Breast epithelium (tissue), 4 donors: ENCODE measurements at regions not wholly inside any gene's neighbourhood (a gene's known extent, or its start where the extent isn't known, plus 50 kb on each side); places are given as distances from the start of the nearest gene placed in this dataset.

Source experiments
- DNase-seq, 2 donors: peaks; one replicate each; pipeline ENCODE4 v3.0.0-alpha.2; 2019; ENCODE audit warnings: low spot score in 2 of 2
- H3K27ac ChIP-seq, 2 donors: fragments of 200-600 bp; sonication (generic) in 1 of 2; one replicate each; pipeline ENCODE4 v1.5.1; 2016 to 2019; ENCODE audit warnings: mild to moderate bottlenecking in 1 of 2
- H3K27me3 ChIP-seq, 2 donors: fragments of 200-600 bp; sonication (generic) in 1 of 2; one replicate each; pipeline versions ENCODE4 v1.5.1 to v1.6.0; 2017 to 2019; ENCODE audit warnings: control low read depth in 1 of 2, mild to moderate bottlenecking in 1 of 2
- H3K36me3 ChIP-seq: fragments of 200-600 bp; one replicate; pipeline ENCODE4 v1.5.1; 2019
- H3K4me1 ChIP-seq, 2 donors: fragments of 200-600 bp; sonication (generic); one replicate each; pipeline ENCODE4 v1.5.1; 2016 to 2019; ENCODE audit warnings: control low read depth in 1 of 2
- H3K4me3 ChIP-seq, 3 donors: fragments of 200-600 bp; sonication (generic); 1 replicate in 2 of 3; 2 replicates in 1 of 3; pipeline ENCODE4 v1.5.1; 2016 to 2019; ENCODE audit warnings: mild to moderate bottlenecking in 3 of 3, moderate library complexity in 2 of 3
- H3K9me3 ChIP-seq, 2 donors: fragments of 200-600 bp; sonication (generic) in 1 of 2; one replicate each; pipeline ENCODE4 v1.5.1; 2016 to 2019; ENCODE audit warnings: control low read depth in 1 of 2
- POLR2A ChIP-seq: fragments of 450-650 bp; IDR thresholded peaks from one replicate; pipeline ENCODE4 v1.6.1; 2016; ENCODE audit warnings: antibody characterized with exemption, mild to moderate bottlenecking, moderate library complexity
- POLR2AphosphoS5 ChIP-seq, 3 donors: sonication (generic); formaldehyde crosslinking; IDR thresholded peaks; one replicate each; pipeline ENCODE4 v1.6.1; 2017; ENCODE audit warnings: antibody characterized with exemption in 3 of 3
- intact Hi-C: fragments of 100-400 bp; cut with DNase I; formaldehyde crosslinking; loops from one replicate; pipeline ENCODE4 v1.15.1; 2023; ENCODE audit warnings: low total_unique reads
- TF ChIP-seq, protein P1 (sequence below), 3 donors: fragments of 450-650 bp; IDR thresholded peaks; one replicate each; pipeline ENCODE4 v1.5.1; 2016 to 2017; ENCODE audit warnings: antibody characterized with exemption in 3 of 3, mild to moderate bottlenecking in 3 of 3, moderate library complexity in 3 of 3

DNA sequence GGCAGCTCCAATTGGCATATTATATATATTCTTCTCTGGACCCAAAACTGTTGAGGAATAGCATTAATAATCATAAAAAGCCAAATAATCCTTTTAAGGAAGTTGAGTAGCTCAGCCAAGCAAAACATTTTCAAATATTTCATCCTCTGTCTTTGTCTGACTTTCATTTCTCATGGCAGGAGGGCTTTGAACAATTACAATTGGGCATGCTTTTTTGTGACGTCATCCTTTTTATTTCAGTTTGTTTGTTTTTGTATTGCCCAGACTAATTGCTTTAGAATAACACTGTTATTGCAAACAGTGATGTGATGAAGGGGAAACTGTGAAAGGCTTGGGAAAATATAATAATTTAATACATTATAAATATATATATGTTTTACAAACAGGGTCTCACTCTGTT, 65.2 kb upstream of the MAP1B start:
- no peak overlapping the region for H3K27ac ChIP-seq
- TF ChIP-seq, protein P1, sequence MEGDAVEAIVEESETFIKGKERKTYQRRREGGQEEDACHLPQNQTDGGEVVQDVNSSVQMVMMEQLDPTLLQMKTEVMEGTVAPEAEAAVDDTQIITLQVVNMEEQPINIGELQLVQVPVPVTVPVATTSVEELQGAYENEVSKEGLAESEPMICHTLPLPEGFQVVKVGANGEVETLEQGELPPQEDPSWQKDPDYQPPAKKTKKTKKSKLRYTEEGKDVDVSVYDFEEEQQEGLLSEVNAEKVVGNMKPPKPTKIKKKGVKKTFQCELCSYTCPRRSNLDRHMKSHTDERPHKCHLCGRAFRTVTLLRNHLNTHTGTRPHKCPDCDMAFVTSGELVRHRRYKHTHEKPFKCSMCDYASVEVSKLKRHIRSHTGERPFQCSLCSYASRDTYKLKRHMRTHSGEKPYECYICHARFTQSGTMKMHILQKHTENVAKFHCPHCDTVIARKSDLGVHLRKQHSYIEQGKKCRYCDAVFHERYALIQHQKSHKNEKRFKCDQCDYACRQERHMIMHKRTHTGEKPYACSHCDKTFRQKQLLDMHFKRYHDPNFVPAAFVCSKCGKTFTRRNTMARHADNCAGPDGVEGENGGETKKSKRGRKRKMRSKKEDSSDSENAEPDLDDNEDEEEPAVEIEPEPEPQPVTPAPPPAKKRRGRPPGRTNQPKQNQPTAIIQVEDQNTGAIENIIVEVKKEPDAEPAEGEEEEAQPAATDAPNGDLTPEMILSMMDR (IDR thresholded peaks at IDR 0.05) = no peak
- TF ChIP-seq POLR2A (no peak), POLR2AphosphoS5 (IDR thresholded peaks at IDR 0.05) (no peak)
- H3K4me1 ChIP-seq = no peaks in the 10 kb centered on the region
- intact Hi-C loops = no loop called here
- no peak overlapping the region for H3K4me3 ChIP-seq
- DNase-seq = no peak
- H3K9me3 ChIP-seq = peaks cover 0 to 3% of the 10 kb centered on the region in 2 donors
- H3K27me3 ChIP-seq = no peaks in the 10 kb centered on the region
- H3K36me3 ChIP-seq = no peaks in the 10 kb centered on the region

DNA sequence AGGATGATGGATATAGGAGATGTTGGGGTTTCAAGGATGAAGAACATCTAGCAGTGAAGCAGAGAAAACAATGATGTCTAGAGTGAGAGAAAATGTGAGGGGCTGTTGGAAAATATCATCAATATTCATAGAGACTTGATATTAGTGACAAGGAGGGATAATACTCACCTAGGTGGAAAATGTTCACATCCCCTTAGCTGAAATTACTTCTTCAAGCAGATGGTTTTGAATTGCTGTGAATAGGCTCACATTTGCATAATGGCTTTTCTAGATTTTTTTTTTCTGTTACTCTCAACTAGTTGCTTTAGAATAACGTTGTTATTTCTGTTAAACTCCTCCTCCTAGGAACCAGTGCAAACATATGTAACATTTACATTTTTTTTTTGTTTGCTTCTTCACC, 61.6 kb upstream of the MAP1B start:
- Histone ChIP-seq H3K4me3 (no peak overlapping the region), H3K27me3 (no peaks in the 10 kb centered on the region), H3K9me3 (peaks cover 0 to 3% of the 10 kb centered on the region in 2 donors), H3K36me3 (no peaks in the 10 kb centered on the region), H3K4me1 (no peaks in the 10 kb centered on the region), H3K27ac (no peak overlapping the region)
- TF ChIP-seq, protein P1 (IDR thresholded peaks at IDR 0.05) = no peak
- TF ChIP-seq POLR2A (no peak), POLR2AphosphoS5 (IDR thresholded peaks at IDR 0.05) (no peak)
- intact Hi-C loops = no loop called here
- no peak for DNase-seq

DNA sequence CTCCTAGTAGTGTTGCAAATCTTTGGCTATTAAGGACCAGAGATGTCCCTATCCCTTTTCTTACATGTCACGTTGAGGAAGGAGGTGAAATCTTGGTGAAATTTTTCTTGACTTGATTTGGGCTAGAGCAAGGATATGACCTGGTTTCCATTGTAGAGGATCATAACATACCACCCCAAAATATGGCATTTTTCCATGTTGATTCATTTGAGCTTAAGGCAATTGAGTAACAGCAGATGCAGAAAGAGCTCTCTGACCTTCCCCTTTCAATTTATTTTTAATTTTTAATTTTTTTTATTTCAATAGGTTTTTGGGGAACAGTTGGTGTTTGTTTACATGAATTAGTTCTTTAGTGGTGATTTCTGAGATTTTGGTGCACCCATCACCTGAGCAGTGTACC, 61.2 kb upstream of the MAP1B start:
- no peak overlapping the region for H3K27ac ChIP-seq
- DNase-seq = no peak
- peaks cover 0 to 3% of the 10 kb centered on the region in 2 donors for H3K9me3 ChIP-seq
- no peaks in the 10 kb centered on the region for H3K4me1 ChIP-seq
- H3K27me3 ChIP-seq = no peaks in the 10 kb centered on the region
- no peaks in the 10 kb centered on the region for H3K36me3 ChIP-seq
- intact Hi-C loops = no loop called here
- TF ChIP-seq POLR2AphosphoS5 (IDR thresholded peaks at IDR 0.05) (no peak), POLR2A (no peak)
- TF ChIP-seq, protein P1 (IDR thresholded peaks at IDR 0.05) = no peak
- H3K4me3 ChIP-seq = no peak overlapping the region

DNA sequence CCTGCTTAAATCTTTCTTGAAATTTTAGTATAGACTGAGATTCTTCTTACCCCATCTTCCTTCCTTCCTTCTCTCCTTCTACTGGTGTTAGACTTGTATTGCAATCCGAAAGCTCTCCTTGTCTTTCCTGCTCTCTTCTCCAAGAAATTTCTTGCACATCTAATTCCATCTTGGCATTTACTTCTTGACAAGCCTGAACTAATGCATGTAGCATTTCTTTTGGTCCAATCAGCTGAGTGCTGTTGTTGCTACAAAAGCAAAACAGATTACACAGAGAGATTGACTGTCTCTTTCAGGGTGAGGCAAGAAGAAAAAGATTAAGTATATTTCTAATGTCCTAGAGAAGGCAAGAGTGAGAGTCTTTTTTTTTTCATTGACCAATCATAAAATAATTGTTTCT, 51.6 kb upstream of the MAP1B start:
- no peaks in the 10 kb centered on the region for H3K9me3 ChIP-seq
- intact Hi-C loops = no loop called here
- H3K27me3 ChIP-seq = no peaks in the 10 kb centered on the region
- H3K27ac ChIP-seq = no peak overlapping the region
- TF ChIP-seq POLR2AphosphoS5 (IDR thresholded peaks at IDR 0.05) (no peak), POLR2A (no peak)
- TF ChIP-seq, protein P1 (IDR thresholded peaks at IDR 0.05) = no peak
- H3K36me3 ChIP-seq = no peaks in the 10 kb centered on the region
- no peak overlapping the region for H3K4me3 ChIP-seq
- H3K4me1 ChIP-seq = no peaks in the 10 kb centered on the region
- no peak for DNase-seq
